Keratinocyte (primary cell): ENCODE measurements at regions not wholly inside any gene's neighbourhood (a gene's known extent, or its start where the extent isn't known, plus 50 kb on each side); places are given as distances from the start of the nearest gene placed in this dataset.

Experiments used
- DNase-seq: peaks from one replicate; pipeline ENCODE4 v3.0.0-alpha.2; 2011; ENCODE audit warnings: low read depth, missing footprints, low spot score
- FAIRE-seq: peaks from 2 replicates; lab custom pipeline; 2011; peaks lifted over from hg19 to GRCh38; lab: Jason Lieb, UNC
- H2AFZ ChIP-seq: 2 replicates; pipeline ENCODE4 v1.6.0; 2012; ENCODE audit warnings: low read length, control low read depth, inconsistent platforms; ENCODE audit not compliant: control insufficient read depth
- H3K27ac ChIP-seq: 2 replicates; pipeline ENCODE4 v1.5.1; 2011; ENCODE audit warnings: low read length; ENCODE audit not compliant: control insufficient read depth, insufficient read depth
- H3K27me3 ChIP-seq: 3 replicates; pipeline ENCODE4 v1.6.0; 2011; ENCODE audit warnings: low read length; ENCODE audit not compliant: control insufficient read depth, insufficient read depth; ENCODE audit errors: extremely low read depth
- H3K36me3 ChIP-seq, 2 experiments: 2 replicates in 1 of 2; 3 replicates in 1 of 2; pipeline ENCODE4 v1.5.1; 2011; ENCODE audit warnings: low read length in 2 of 2, mild to moderate bottlenecking in 1 of 2; ENCODE audit not compliant: control insufficient read depth in 2 of 2, insufficient read depth in 2 of 2; ENCODE audit errors: extremely low read depth in 1 of 2
- H3K4me1 ChIP-seq: 3 replicates; pipeline ENCODE4 v1.5.1; 2011; ENCODE audit warnings: low read length; ENCODE audit not compliant: control insufficient read depth, insufficient read depth; ENCODE audit errors: extremely low read depth
- H3K4me2 ChIP-seq: 3 replicates; pipeline ENCODE4 v1.6.0; 2011; ENCODE audit warnings: low read depth, low read length; ENCODE audit not compliant: control insufficient read depth, insufficient read depth; ENCODE audit errors: extremely low read depth
- H3K4me3 ChIP-seq, 3 experiments: fragments of 200-600 bp in 1 of 3; sonication (generic) in 1 of 3; 2 replicates in 2 of 3; 3 replicates in 1 of 3; pipeline ENCODE4 v1.5.1; 2011 to 2016; ENCODE audit warnings: low read length in 3 of 3, mild to moderate bottlenecking in 3 of 3, control low read depth in 2 of 3, inconsistent platforms in 1 of 3, low read depth in 1 of 3, mixed read lengths in 1 of 3, mixed run types in 1 of 3, moderate library complexity in 1 of 3; ENCODE audit not compliant: control insufficient read depth in 2 of 3, insufficient read depth in 2 of 3; ENCODE audit errors: extremely low read depth in 1 of 3
- H3K79me2 ChIP-seq: 2 replicates; pipeline ENCODE4 v1.6.0; 2012; ENCODE audit warnings: low read length; ENCODE audit not compliant: control insufficient read depth, insufficient read depth
- H3K9ac ChIP-seq: 3 replicates; pipeline ENCODE4 v1.6.0; 2011; ENCODE audit warnings: low read length; ENCODE audit not compliant: control insufficient read depth, insufficient read depth; ENCODE audit errors: extremely low read depth
- H3K9me1 ChIP-seq: 3 replicates; pipeline ENCODE4 v1.6.0; 2011; ENCODE audit warnings: low read length; ENCODE audit not compliant: control insufficient read depth, insufficient read depth; ENCODE audit errors: extremely low read depth
- H3K9me3 ChIP-seq: 2 replicates; pipeline ENCODE4 v1.5.1; 2012; ENCODE audit warnings: low read depth, low read length; ENCODE audit not compliant: control insufficient read depth
- H4K20me1 ChIP-seq: 3 replicates; pipeline ENCODE4 v1.6.0; 2011; ENCODE audit warnings: low read length; ENCODE audit not compliant: control insufficient read depth, insufficient read depth; ENCODE audit errors: extremely low read depth
- EZH2 ChIP-seq: IDR thresholded peaks from one replicate; pipeline ENCODE4 v1.6.1; 2012; ENCODE audit warnings: inconsistent platforms, mild to moderate bottlenecking, low read length, moderate library complexity
- dilution Hi-C: fragments of 300-500 bp; cut with MboI; formaldehyde crosslinking; loops from one replicate; pipeline ENCODE4 v1.7.0; 2020; ENCODE audit warnings: low sequenced_read_pairs; ENCODE audit not compliant: extremely low pct_ligation_motif_present
- TF ChIP-seq, protein P1 (sequence below), 3 experiments: IDR thresholded peaks in 1 of 3; conservative IDR thresholded peaks in 1 of 3; optimal IDR thresholded peaks in 1 of 3; 2 replicates in 2 of 3; 3 replicates in 1 of 3; pipeline versions ENCODE3 to v1.5.1; 2011; ENCODE audit warnings: low read length in 3 of 3, mild to moderate bottlenecking in 3 of 3, moderate library complexity in 2 of 3, control low read depth in 1 of 3, inconsistent platforms in 1 of 3; ENCODE audit not compliant: insufficient read depth in 2 of 3; ENCODE audit errors: extremely low read depth in 1 of 3

DNA sequence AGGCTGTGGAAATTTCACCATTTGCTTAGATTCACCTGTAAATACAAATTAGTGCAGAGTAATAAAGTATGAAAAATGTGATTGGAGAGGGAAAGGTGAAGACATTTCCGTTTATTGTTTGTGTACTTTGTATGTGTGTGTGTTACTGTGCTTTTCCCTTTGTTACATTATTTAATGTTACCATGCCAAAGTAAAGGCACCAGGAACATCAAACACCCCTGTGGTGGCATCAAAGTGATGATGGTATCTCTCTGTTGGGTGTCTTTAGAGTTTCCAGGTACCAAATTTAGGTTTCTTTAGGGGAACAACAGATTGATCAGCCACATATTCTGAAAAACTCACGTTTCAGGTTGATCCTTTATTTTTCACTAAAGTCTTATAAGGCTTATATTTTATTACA is 189.0 kb upstream of the FBXO33 start:
- no peak for FAIRE-seq
- H3K9ac ChIP-seq, result no peak overlapping the region
- H3K9me1 ChIP-seq, result no peaks in the 10 kb centered on the region
- no peaks in the 10 kb centered on the region for H3K4me1 ChIP-seq
- H3K9me3 ChIP-seq, result no peaks in the 10 kb centered on the region
- no peak for DNase-seq
- no peak for TF ChIP-seq EZH2
- TF ChIP-seq, protein P1, sequence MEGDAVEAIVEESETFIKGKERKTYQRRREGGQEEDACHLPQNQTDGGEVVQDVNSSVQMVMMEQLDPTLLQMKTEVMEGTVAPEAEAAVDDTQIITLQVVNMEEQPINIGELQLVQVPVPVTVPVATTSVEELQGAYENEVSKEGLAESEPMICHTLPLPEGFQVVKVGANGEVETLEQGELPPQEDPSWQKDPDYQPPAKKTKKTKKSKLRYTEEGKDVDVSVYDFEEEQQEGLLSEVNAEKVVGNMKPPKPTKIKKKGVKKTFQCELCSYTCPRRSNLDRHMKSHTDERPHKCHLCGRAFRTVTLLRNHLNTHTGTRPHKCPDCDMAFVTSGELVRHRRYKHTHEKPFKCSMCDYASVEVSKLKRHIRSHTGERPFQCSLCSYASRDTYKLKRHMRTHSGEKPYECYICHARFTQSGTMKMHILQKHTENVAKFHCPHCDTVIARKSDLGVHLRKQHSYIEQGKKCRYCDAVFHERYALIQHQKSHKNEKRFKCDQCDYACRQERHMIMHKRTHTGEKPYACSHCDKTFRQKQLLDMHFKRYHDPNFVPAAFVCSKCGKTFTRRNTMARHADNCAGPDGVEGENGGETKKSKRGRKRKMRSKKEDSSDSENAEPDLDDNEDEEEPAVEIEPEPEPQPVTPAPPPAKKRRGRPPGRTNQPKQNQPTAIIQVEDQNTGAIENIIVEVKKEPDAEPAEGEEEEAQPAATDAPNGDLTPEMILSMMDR (optimal IDR thresholded peaks at IDR 0.05 in 1 of 3, IDR thresholded peaks at IDR 0.05 in 1 of 3, conservative IDR thresholded peaks at IDR 0.05 in 1 of 3; ENCODE audit: extremely low read depth in 1 of 3, insufficient read depth in 2 of 3, low read length in 3 of 3), result no peak
- H3K27ac ChIP-seq, result no peak overlapping the region
- no peaks in the 10 kb centered on the region for H4K20me1 ChIP-seq
- H3K27me3 ChIP-seq, result no peaks in the 10 kb centered on the region
- dilution Hi-C loops, result no loop called here
- H3K4me3 ChIP-seq, result no peak overlapping the region
- H3K36me3 ChIP-seq, result no peaks in the 10 kb centered on the region
- H3K79me2 ChIP-seq, result no peaks in the 10 kb centered on the region
- no peak overlapping the region for H2AFZ ChIP-seq
- no peak overlapping the region for H3K4me2 ChIP-seq

DNA sequence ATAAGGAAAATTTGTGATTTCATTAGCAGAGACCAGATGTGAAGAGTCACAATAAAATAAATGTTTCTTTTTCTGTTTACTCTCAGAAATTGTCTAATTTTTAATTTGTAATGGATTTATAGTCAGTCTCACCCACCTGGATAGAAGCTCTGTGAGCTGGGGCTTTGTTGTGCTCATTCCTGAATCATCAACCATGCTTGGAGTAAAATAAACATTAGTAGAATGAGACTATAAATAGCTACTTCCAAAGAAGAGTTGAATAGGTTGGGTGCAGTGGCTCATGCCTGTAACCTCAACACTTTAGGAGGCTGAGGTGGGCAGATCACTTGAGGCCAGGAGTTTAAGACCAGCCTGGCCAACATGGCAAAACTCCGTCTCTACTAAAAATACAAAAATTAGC is 185.3 kb upstream of the FBXO33 start:
- Histone ChIP-seq H3K4me1 (no peaks in the 10 kb centered on the region), H3K4me3 (no peak overlapping the region), H3K79me2 (no peaks in the 10 kb centered on the region), H3K27ac (no peak overlapping the region), H3K27me3 (no peaks in the 10 kb centered on the region), H3K9me1 (no peaks in the 10 kb centered on the region), H3K9me3 (no peaks in the 10 kb centered on the region), H4K20me1 (no peaks in the 10 kb centered on the region), H3K9ac (no peak overlapping the region), H3K36me3 (no peaks in the 10 kb centered on the region), H3K4me2 (no peak overlapping the region), H2AFZ (no peak overlapping the region)
- TF ChIP-seq EZH2, result no peak
- TF ChIP-seq, protein P1 (optimal IDR thresholded peaks at IDR 0.05 in 1 of 3, IDR thresholded peaks at IDR 0.05 in 1 of 3, conservative IDR thresholded peaks at IDR 0.05 in 1 of 3; ENCODE audit: extremely low read depth in 1 of 3, insufficient read depth in 2 of 3, low read length in 3 of 3), result no peak
- dilution Hi-C loops, result no loop called here
- FAIRE-seq (no peak), DNase-seq (no peak)
